ENCODE measurements at regions not wholly inside any gene's neighbourhood (a gene's known extent, or its start where the extent isn't known, plus 50 kb on each side); places are given as distances from the start of the nearest gene placed in this dataset.

GRCh38 chr6:163630991-163631390 lies 216.5 kb downstream of the QKI start:
- no peak for DNase-seq (ENCODE audit: low read depth)
- TF ChIP-seq CTCF (IDR thresholded peaks at IDR 0.05; ENCODE audit: control insufficient read depth, insufficient read depth, low read depth, low read length, missing control alignments), result no peak
- no peak overlapping the region for H3K4me3 ChIP-seq (ENCODE audit: control insufficient read depth, low read depth, low read length)

GRCh38 chr6:163630572-163630971 lies 216.1 kb downstream of the QKI start:
- DNase-seq (ENCODE audit: low read depth), result no peak
- no peak overlapping the region for H3K4me3 ChIP-seq (ENCODE audit: control insufficient read depth, low read depth, low read length)
- TF ChIP-seq CTCF (IDR thresholded peaks at IDR 0.05; ENCODE audit: control insufficient read depth, insufficient read depth, low read depth, low read length, missing control alignments), result no peak

GRCh38 chr6:163630096-163630495 lies 215.6 kb downstream of the QKI start:
- TF ChIP-seq CTCF (IDR thresholded peaks at IDR 0.05; ENCODE audit: control insufficient read depth, insufficient read depth, low read depth, low read length, missing control alignments), result no peak
- H3K4me3 ChIP-seq (ENCODE audit: control insufficient read depth, low read depth, low read length), result no peak overlapping the region
- DNase-seq (ENCODE audit: low read depth), result no peak

All from AG09309 (cell line).